Neural cell (in vitro differentiated cells): ENCODE measurements at regions not wholly inside any gene's neighbourhood (a gene's known extent, or its start where the extent isn't known, plus 50 kb on each side); places are given as distances from the start of the nearest gene placed in this dataset.

Source experiments
- H2AFZ ChIP-seq: fragments of 200-600, 300-800 bp; sonication (generic), shearing (Covaris generic); 2 replicates; pipeline ENCODE4 v1.6.0; 2014; ENCODE audit warnings: low read depth, mild to moderate bottlenecking, antibody characterized with exemption, low read length, moderate library complexity
- H3F3A ChIP-seq: fragments of 200-600 bp; shearing (Covaris generic); 2 replicates; pipeline ENCODE4 v1.6.1; 2016; ENCODE audit warnings: mild to moderate bottlenecking, moderate library complexity, mixed read lengths, antibody characterized with exemption, low read length; ENCODE audit not compliant: insufficient read depth, poor library complexity, severe bottlenecking
- H3K27ac ChIP-seq: fragments of 200-600, 300-800 bp; sonication (generic), shearing (Covaris generic); 2 replicates; pipeline ENCODE4 v1.5.1; 2014; ENCODE audit warnings: mild to moderate bottlenecking, low read length, moderate library complexity
- H3K27me3 ChIP-seq: fragments of 300-800, 200-600 bp; sonication (generic), shearing (Covaris generic); 2 replicates; pipeline ENCODE4 v1.6.0; 2014; ENCODE audit warnings: mild to moderate bottlenecking, low read depth, low read length, moderate library complexity; ENCODE audit not compliant: insufficient read depth
- H3K36me3 ChIP-seq: fragments of 300-800, 200-600 bp; sonication (generic), shearing (Covaris generic); 2 replicates; pipeline ENCODE4 v1.5.1; 2014; ENCODE audit warnings: mild to moderate bottlenecking, antibody characterized with exemption, low read length, moderate library complexity; ENCODE audit not compliant: insufficient read depth
- H3K4me2 ChIP-seq: fragments of 300-800, 200-600 bp; sonication (generic), shearing (Covaris generic); 2 replicates; pipeline ENCODE4 v1.6.0; 2014; ENCODE audit warnings: mild to moderate bottlenecking, low read length
- H3K4me3 ChIP-seq: fragments of 300-800, 200-600 bp; sonication (generic), shearing (Covaris generic); 2 replicates; pipeline ENCODE4 v1.5.1; 2014; ENCODE audit warnings: mild to moderate bottlenecking, low read length, moderate library complexity
- H3K79me2 ChIP-seq: fragments of 200-600 bp; shearing (Covaris generic); replicated peaks from 2 replicates; pipeline ENCODE4 v1.6.0; 2014; ENCODE audit warnings: mild to moderate bottlenecking, low read length, moderate library complexity; ENCODE audit not compliant: insufficient read depth
- H3K9ac ChIP-seq: fragments of 300-800, 200-600 bp; sonication (generic), shearing (Covaris generic); 2 replicates; pipeline ENCODE4 v1.6.1; 2016; ENCODE audit warnings: mild to moderate bottlenecking, low read length, mixed read lengths
- H3K9me2 ChIP-seq: fragments of 200-600 bp; shearing (Covaris generic); 2 replicates; pipeline ENCODE4 v1.6.1; 2016; ENCODE audit warnings: mild to moderate bottlenecking, low read length, mixed read lengths; ENCODE audit not compliant: insufficient read depth
- H3K9me3 ChIP-seq: fragments of 200-600, 300-800 bp; sonication (generic), shearing (Covaris generic); 2 replicates; pipeline ENCODE4 v1.6.1; 2016; ENCODE audit warnings: mild to moderate bottlenecking, mixed run types, low read length, moderate library complexity, mixed read lengths
- H4K20me1 ChIP-seq: fragments of 200-600 bp; shearing (Covaris generic); 2 replicates; pipeline ENCODE4 v1.6.1; 2016; ENCODE audit warnings: mild to moderate bottlenecking, mixed run types; ENCODE audit not compliant: insufficient read depth
- CTCF ChIP-seq: fragments of 450-650 bp; IDR thresholded peaks from 2 replicates; pipeline ENCODE4 v1.5.1; 2014; ENCODE audit warnings: antibody characterized with exemption, mild to moderate bottlenecking, moderate library complexity; ENCODE audit not compliant: poor library complexity, severe bottlenecking
- EP300 ChIP-seq: fragments of 450-650 bp; conservative IDR thresholded peaks from 2 replicates; pipeline ENCODE4 v1.6.1; 2014; ENCODE audit warnings: antibody characterized with exemption, mild to moderate bottlenecking, moderate library complexity; ENCODE audit not compliant: poor library complexity, severe bottlenecking
- EZH2 ChIP-seq: fragments of 200-600, 300-800 bp; shearing (Covaris generic), sonication (generic); IDR thresholded peaks from 2 replicates; pipeline ENCODE4 v1.6.1; 2014; ENCODE audit warnings: antibody characterized with exemption, low read length, borderline replicate concordance, mild to moderate bottlenecking; ENCODE audit not compliant: insufficient read depth, poor library complexity, severe bottlenecking
- MXI1 ChIP-seq: fragments of 450-650 bp; conservative IDR thresholded peaks from 2 replicates; pipeline ENCODE4 v1.6.1; 2014; ENCODE audit warnings: antibody characterized with exemption, mild to moderate bottlenecking; ENCODE audit not compliant: poor library complexity, severe bottlenecking
- POLR2AphosphoS5 ChIP-seq: IDR thresholded peaks from 2 replicates; pipeline ENCODE4 v1.6.1; 2012
- RAD21 ChIP-seq: fragments of 450-650 bp; conservative IDR thresholded peaks from 2 replicates; pipeline ENCODE4 v1.6.1; 2014; ENCODE audit warnings: antibody characterized with exemption, mild to moderate bottlenecking, moderate library complexity
- SMC3 ChIP-seq: fragments of 450-650 bp; conservative IDR thresholded peaks from 2 replicates; pipeline ENCODE4 v1.6.1; 2014; ENCODE audit warnings: antibody characterized with exemption, mild to moderate bottlenecking, moderate library complexity; ENCODE audit not compliant: poor library complexity
- TAF1 ChIP-seq: IDR thresholded peaks from 2 replicates; pipeline ENCODE4 v1.6.1; 2012; ENCODE audit warnings: low read depth
- TF ChIP-seq, protein P1 (sequence below): IDR thresholded peaks from 2 replicates; pipeline ENCODE4 v1.6.1; 2012; ENCODE audit warnings: borderline replicate concordance

GRCh38 chr12:88351146-88351545 is 209.0 kb downstream of the TMTC3 start:
- no peaks in the 10 kb centered on the region for H3F3A ChIP-seq
- H2AFZ ChIP-seq: no peak overlapping the region
- no peaks in the 10 kb centered on the region for H4K20me1 ChIP-seq
- H3K9me2 ChIP-seq: no peaks in the 10 kb centered on the region
- H3K9me3 ChIP-seq: no peaks in the 10 kb centered on the region
- no peak overlapping the region for H3K9ac ChIP-seq
- H3K4me3 ChIP-seq: no peak overlapping the region
- H3K36me3 ChIP-seq: no peaks in the 10 kb centered on the region
- H3K27me3 ChIP-seq: no peaks in the 10 kb centered on the region
- TF ChIP-seq EP300 (no peak), CTCF (no peak), MXI1 (no peak), POLR2AphosphoS5 (no peak), SMC3 (no peak), RAD21 (no peak), EZH2 (no peak), TAF1 (no peak)
- TF ChIP-seq, protein P1, sequence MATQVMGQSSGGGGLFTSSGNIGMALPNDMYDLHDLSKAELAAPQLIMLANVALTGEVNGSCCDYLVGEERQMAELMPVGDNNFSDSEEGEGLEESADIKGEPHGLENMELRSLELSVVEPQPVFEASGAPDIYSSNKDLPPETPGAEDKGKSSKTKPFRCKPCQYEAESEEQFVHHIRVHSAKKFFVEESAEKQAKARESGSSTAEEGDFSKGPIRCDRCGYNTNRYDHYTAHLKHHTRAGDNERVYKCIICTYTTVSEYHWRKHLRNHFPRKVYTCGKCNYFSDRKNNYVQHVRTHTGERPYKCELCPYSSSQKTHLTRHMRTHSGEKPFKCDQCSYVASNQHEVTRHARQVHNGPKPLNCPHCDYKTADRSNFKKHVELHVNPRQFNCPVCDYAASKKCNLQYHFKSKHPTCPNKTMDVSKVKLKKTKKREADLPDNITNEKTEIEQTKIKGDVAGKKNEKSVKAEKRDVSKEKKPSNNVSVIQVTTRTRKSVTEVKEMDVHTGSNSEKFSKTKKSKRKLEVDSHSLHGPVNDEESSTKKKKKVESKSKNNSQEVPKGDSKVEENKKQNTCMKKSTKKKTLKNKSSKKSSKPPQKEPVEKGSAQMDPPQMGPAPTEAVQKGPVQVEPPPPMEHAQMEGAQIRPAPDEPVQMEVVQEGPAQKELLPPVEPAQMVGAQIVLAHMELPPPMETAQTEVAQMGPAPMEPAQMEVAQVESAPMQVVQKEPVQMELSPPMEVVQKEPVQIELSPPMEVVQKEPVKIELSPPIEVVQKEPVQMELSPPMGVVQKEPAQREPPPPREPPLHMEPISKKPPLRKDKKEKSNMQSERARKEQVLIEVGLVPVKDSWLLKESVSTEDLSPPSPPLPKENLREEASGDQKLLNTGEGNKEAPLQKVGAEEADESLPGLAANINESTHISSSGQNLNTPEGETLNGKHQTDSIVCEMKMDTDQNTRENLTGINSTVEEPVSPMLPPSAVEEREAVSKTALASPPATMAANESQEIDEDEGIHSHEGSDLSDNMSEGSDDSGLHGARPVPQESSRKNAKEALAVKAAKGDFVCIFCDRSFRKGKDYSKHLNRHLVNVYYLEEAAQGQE: no peak
- no peak overlapping the region for H3K27ac ChIP-seq
- no peak overlapping the region for H3K4me2 ChIP-seq
- H3K79me2 ChIP-seq: no peaks in the 10 kb centered on the region

- Histone ChIP-seq H3K9ac (no peak overlapping the region), H2AFZ (no peak overlapping the region), H3K4me3 (no peak overlapping the region), H3F3A (no peaks in the 10 kb centered on the region), H3K79me2 (no peaks in the 10 kb centered on the region), H3K36me3 (no peaks in the 10 kb centered on the region), H4K20me1 (no peaks in the 10 kb centered on the region), H3K9me3 (no peaks in the 10 kb centered on the region), H3K4me2 (no peak overlapping the region), H3K9me2 (no peaks in the 10 kb centered on the region), H3K27ac (no peak overlapping the region), H3K27me3 (no peaks in the 10 kb centered on the region)
- TF ChIP-seq POLR2AphosphoS5: no peak
- TF ChIP-seq, protein P1: no peak
- TF ChIP-seq CTCF: no peak
- TF ChIP-seq EP300: no peak
- no peak for TF ChIP-seq RAD21
- no peak for TF ChIP-seq EZH2
- no peak for TF ChIP-seq TAF1
- no peak for TF ChIP-seq MXI1
- no peak for TF ChIP-seq SMC3
These were observed 212.6 kb downstream of the TMTC3 start for GRCh38 chr12:88354691-88355090.
